Type B pancreatic cell (in vitro differentiated cells): ENCODE measurements at regions not wholly inside any gene's neighbourhood (a gene's known extent, or its start where the extent isn't known, plus 50 kb on each side); places are given as distances from the start of the nearest gene placed in this dataset.

Source experiments
- DNase-seq: peaks from one replicate; pipeline ENCODE4 v3.0.0; 2021; ENCODE audit warnings: mixed read lengths; ENCODE audit not compliant: unreplicated experiment; ENCODE audit errors: extremely low spot score
- H3K27ac Mint-ChIP-seq: 2 replicates; pipeline ENCODE4 v1.8.0; 2021; ENCODE audit warnings: mild to moderate bottlenecking, mixed read lengths
- H3K27me3 Mint-ChIP-seq: 2 replicates; pipeline ENCODE4 v1.8.0; 2021; ENCODE audit warnings: mixed read lengths
- H3K36me3 Mint-ChIP-seq: 2 replicates; pipeline ENCODE4 v1.8.0; 2021; ENCODE audit warnings: mixed read lengths
- H3K4me1 Mint-ChIP-seq: one replicate; pipeline ENCODE4 v1.8.0; 2021; ENCODE audit warnings: mixed read lengths; ENCODE audit not compliant: unreplicated experiment
- H3K4me3 Mint-ChIP-seq: 2 replicates; pipeline ENCODE4 v1.8.0; 2021; ENCODE audit warnings: mild to moderate bottlenecking, mixed read lengths
- H3K9me3 Mint-ChIP-seq: 2 replicates; pipeline ENCODE4 v1.8.0; 2021; ENCODE audit warnings: mixed read lengths
- TF ChIP-seq, protein P1 (sequence below): fragments of 200-600 bp; sonication (generic); conservative IDR thresholded peaks from 2 replicates; pipeline ENCODE4 v1.5.0; 2021; ENCODE audit warnings: antibody characterized with exemption, mild to moderate bottlenecking

DNA sequence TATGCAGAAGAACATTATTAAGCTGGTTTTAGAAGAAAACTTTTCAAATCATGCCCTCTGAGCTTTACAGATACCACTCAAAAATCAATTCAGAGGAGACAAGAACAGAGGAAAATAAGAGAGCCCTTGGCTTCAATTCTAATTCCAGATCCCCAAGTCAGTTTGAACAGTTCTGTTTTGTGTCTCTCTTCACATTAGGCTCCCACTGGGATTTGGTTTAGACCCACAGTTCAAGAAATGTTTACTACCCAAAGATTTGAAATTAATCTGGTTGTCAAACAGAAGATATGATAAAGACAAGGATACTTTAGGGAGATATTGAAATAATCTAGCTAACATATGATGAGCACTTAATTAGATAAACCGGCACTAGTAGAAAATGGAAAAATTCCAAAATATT is 329.5 kb downstream of the RAD51AP2 start:
- no peaks in the 10 kb centered on the region for H3K9me3 Mint-ChIP-seq
- H3K36me3 Mint-ChIP-seq = no peaks in the 10 kb centered on the region
- no peaks in the 10 kb centered on the region for H3K27me3 Mint-ChIP-seq
- DNase-seq = no peak
- no peak overlapping the region for H3K27ac Mint-ChIP-seq
- TF ChIP-seq, protein P1, sequence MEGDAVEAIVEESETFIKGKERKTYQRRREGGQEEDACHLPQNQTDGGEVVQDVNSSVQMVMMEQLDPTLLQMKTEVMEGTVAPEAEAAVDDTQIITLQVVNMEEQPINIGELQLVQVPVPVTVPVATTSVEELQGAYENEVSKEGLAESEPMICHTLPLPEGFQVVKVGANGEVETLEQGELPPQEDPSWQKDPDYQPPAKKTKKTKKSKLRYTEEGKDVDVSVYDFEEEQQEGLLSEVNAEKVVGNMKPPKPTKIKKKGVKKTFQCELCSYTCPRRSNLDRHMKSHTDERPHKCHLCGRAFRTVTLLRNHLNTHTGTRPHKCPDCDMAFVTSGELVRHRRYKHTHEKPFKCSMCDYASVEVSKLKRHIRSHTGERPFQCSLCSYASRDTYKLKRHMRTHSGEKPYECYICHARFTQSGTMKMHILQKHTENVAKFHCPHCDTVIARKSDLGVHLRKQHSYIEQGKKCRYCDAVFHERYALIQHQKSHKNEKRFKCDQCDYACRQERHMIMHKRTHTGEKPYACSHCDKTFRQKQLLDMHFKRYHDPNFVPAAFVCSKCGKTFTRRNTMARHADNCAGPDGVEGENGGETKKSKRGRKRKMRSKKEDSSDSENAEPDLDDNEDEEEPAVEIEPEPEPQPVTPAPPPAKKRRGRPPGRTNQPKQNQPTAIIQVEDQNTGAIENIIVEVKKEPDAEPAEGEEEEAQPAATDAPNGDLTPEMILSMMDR = no peak
- no peaks in the 10 kb centered on the region for H3K4me1 Mint-ChIP-seq
- H3K4me3 Mint-ChIP-seq = no peak overlapping the region

DNA sequence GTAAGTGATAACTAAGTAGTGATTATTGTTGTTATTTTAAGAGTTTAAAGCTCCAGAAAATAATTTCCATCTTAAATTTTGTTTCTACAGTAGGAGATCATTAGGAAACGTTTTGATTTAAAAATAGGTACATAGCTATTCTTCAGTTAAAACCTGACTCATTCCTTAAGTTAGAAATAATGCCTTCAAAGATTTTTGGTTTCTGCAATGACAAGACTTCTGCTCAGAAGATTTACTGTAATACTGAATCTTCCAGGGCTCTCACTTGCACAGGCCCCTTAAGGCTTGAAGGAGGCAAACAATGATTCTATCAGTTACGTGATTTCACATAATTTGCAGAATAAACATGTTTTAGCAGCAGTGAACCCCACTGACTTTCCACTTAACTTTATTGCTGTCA is 333.7 kb downstream of the RAD51AP2 start:
- H3K4me1 Mint-ChIP-seq = no peaks in the 10 kb centered on the region

DNA sequence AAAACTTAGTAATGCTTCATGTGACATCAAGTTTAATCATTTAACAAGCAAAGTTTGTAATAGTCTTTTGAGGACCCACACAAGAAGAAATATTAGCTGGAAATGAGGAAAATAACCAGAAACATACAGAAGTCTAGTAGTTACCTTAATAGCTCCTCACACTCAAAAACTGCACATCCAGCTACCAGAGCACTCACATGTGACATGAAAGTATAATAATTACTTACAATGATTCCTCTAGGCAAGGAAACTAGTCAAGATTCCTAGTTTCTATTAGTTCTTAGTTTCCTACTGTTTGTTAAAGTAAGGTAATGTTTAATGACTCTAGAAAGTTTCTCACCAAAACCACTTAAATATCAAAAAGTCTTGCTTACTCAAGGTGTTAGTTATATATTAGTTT is 335.8 kb downstream of the RAD51AP2 start:
- H3K36me3 Mint-ChIP-seq = no peaks in the 10 kb centered on the region
- H3K27me3 Mint-ChIP-seq = no peaks in the 10 kb centered on the region
- no peak overlapping the region for H3K4me3 Mint-ChIP-seq
- H3K27ac Mint-ChIP-seq = no peak overlapping the region
- H3K9me3 Mint-ChIP-seq = no peaks in the 10 kb centered on the region
- no peaks in the 10 kb centered on the region for H3K4me1 Mint-ChIP-seq
- no peak for DNase-seq
- TF ChIP-seq, protein P1 = no peak

More for the DNA sequence above, 333.7 kb downstream of the RAD51AP2 start:
- Mint-ChIP-seq H3K27me3 (no peaks in the 10 kb centered on the region), H3K27ac (no peak overlapping the region), H3K4me3 (no peak overlapping the region), H3K9me3 (no peaks in the 10 kb centered on the region), H3K36me3 (no peaks in the 10 kb centered on the region)
- no peak for DNase-seq
- TF ChIP-seq, protein P1 = no peak

DNA sequence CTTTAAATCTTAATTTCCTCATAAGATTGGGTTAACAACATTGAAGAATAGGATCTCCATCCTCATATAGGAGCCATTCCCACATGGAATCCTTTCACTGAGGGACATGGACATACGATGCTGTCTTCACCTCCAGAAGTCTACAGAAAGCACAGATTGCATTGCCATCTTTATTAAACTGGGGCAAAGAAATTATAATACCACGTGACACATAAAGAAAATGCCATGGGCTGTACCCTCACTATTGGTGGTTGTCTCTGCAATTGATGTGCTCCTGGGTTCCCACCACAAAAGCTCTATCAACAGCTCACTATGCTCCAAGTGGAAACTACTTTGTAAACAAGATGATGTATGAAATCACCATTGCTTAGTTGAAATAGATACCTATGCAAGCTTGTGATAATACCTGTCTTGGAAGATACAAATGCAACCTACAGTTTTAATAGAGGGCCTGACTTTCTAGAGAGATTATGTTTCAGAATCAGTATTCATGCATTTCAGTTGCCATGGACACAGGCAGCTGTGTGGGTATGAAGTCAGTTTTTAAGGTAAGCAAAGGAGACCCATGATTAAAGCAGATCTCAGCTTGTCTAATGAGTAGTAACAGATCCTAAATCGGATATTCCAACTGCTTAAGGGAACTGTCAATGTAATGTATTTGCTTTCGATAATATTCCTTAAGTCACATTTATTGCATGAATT is 337.0 kb downstream of the RAD51AP2 start:
- DNase-seq = no peak
- Mint-ChIP-seq H3K27ac (no peak overlapping the region), H3K4me1 (no peaks in the 10 kb centered on the region), H3K36me3 (no peaks in the 10 kb centered on the region), H3K4me3 (no peak overlapping the region), H3K9me3 (no peaks in the 10 kb centered on the region), H3K27me3 (no peaks in the 10 kb centered on the region)
- TF ChIP-seq, protein P1 = no peak

DNA sequence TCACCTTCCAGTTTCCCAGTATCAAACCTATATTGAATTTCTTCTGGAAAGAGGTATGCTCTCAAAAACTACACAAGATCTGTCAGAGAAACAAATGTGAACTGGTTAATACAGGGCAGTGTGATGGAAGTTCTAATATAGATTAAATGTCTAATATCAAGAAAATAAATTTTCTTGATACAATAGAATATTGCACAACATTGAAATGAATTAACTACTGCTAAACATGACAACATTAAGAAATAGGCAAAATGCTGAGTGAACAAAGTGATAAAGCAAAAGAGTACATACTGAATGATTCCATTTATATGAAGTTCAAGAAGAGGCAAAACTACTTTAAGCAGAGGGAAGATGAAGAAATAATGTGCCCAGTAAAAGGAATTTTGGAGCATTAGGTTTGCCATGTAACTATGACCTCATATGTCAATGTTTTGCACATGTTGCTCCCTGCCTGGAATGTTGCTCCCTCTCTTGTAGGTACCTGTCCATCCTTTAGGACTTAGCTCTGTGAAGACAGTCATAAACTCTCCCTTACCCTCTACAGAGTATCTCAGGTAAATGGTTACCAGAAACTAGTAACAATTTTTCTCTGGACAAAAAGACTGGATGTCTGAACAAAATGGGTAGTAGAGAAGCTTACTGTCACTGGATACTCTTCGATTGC is 339.0 kb downstream of the RAD51AP2 start:
- TF ChIP-seq, protein P1 = no peak
- no peak for DNase-seq
- H3K27ac Mint-ChIP-seq = no peak overlapping the region
- H3K9me3 Mint-ChIP-seq = no peaks in the 10 kb centered on the region
- no peak overlapping the region for H3K4me3 Mint-ChIP-seq
- H3K27me3 Mint-ChIP-seq = no peaks in the 10 kb centered on the region
- no peaks in the 10 kb centered on the region for H3K4me1 Mint-ChIP-seq
- no peaks in the 10 kb centered on the region for H3K36me3 Mint-ChIP-seq
